Psoas muscle (tissue), 7 donors: ENCODE measurements at regions not wholly inside any gene's neighbourhood (a gene's known extent, or its start where the extent isn't known, plus 50 kb on each side); places are given as distances from the start of the nearest gene placed in this dataset.

ENCODE experiments used
- ATAC-seq, 4 donors: fragments of 200-7000 bp; cut with Tn5 transposase; one replicate each; pipeline ENCODE4 v1.9.1; 2020; ENCODE audit warnings: moderate library complexity in 3 of 4, mild to moderate bottlenecking in 2 of 4
- DNase-seq, 2 donors: peaks; one replicate each; pipeline ENCODE4 v3.0.0-alpha.2; 2020
- H3K27ac ChIP-seq: fragments of 200-600 bp; one replicate; pipeline ENCODE4 v1.8.0; 2022
- H3K27me3 ChIP-seq, 3 donors: fragments of 200-600 bp in 1 of 3; one replicate each; pipeline versions ENCODE4 v1.6.1 to v1.8.0; 2013 to 2022; ENCODE audit warnings: low read length in 2 of 3, mild to moderate bottlenecking in 2 of 3, moderate library complexity in 1 of 3; ENCODE audit not compliant: insufficient read depth in 3 of 3
- H3K36me3 ChIP-seq, 2 donors: fragments of 200-600 bp in 1 of 2; one replicate each; pipeline versions ENCODE4 v1.6.1 to v1.8.0; 2013 to 2022; ENCODE audit warnings: low read depth in 1 of 2, mild to moderate bottlenecking in 1 of 2, moderate library complexity in 1 of 2; ENCODE audit not compliant: insufficient read depth in 1 of 2
- H3K4me1 ChIP-seq: fragments of 200-600 bp; one replicate; pipeline ENCODE4 v1.8.0; 2022
- H3K4me3 ChIP-seq: fragments of 200-600 bp; one replicate; pipeline ENCODE4 v1.8.0; 2022; ENCODE audit warnings: mild to moderate bottlenecking
- H3K9me3 ChIP-seq: fragments of 200-600 bp; one replicate; pipeline ENCODE4 v1.8.0; 2022
- CTCF ChIP-seq: fragments of 200-600 bp; IDR thresholded peaks from one replicate; pipeline ENCODE4 v1.8.0; 2022; ENCODE audit warnings: antibody characterized with exemption
- WGBS, 3 donors: extraction: QIAGEN DNeasy Blood & Tissue Kit; methylation state at CpG; one replicate each; pipeline versions ENCODE4 v1.1.6 to v1.1.7; 2013; 5-methylcytosine and 5-hydroxymethylcytosine counted together
- intact Hi-C, 2 donors: fragments of 100-400 bp; cut with DNase I; formaldehyde crosslinking; loops; one replicate each; pipeline versions ENCODE4 v1.11.0 to v1.14.2; 2022
- donor health status: healthy with polysubstance abuse.
- donor health status: DM: no; HTN: no; CAD: no; lungs with moderate emphysema.
- donor health status: Bipolar disorder and iron deficiency.
- donor health status: healthy.
- donor health status: DM: yes; HTN: yes; CAD: no.
- donor health status: DM: no; HTN: no; CAD: no.
- donor health status: DM: yes; HTN: yes; CAD: no.

- H3K9me3 ChIP-seq: no peaks in the 10 kb centered on the region
- no peaks in the 10 kb centered on the region for H3K4me1 ChIP-seq
- H3K4me3 ChIP-seq: no peak overlapping the region
- H3K36me3 ChIP-seq: no peaks in the 10 kb centered on the region
- WGBS, 3 donors: 62 to 71% (median 69%) methylated on average over 2 of the region's 2 CpGs
- intact Hi-C loops: no loop called here
- no peak for DNase-seq
- TF ChIP-seq CTCF: no peak
- H3K27me3 ChIP-seq: no peaks in the 10 kb centered on the region
- H3K27ac ChIP-seq: no peak overlapping the region
- no peak for ATAC-seq
These were observed 337.9 kb upstream of the IL12A start for GRCh38 chr3:159650726-159651125.

GRCh38 chr3:159652452-159652851 lies 336.2 kb upstream of the IL12A start:
- Histone ChIP-seq H3K9me3 (no peaks in the 10 kb centered on the region), H3K36me3 (no peaks in the 10 kb centered on the region), H3K27me3 (no peaks in the 10 kb centered on the region), H3K4me1 (no peaks in the 10 kb centered on the region), H3K4me3 (no peak overlapping the region), H3K27ac (no peak overlapping the region)
- TF ChIP-seq CTCF: no peak
- WGBS, 3 donors: 70 to 81% (median 72%) methylated on average over 2 of the region's 2 CpGs
- intact Hi-C loops: no loop called here
- ATAC-seq: no peak
- DNase-seq: no peak

- DNase-seq: no peak
- no peak overlapping the region for H3K27ac ChIP-seq
These were observed 334.2 kb upstream of the IL12A start for GRCh38 chr3:159654183-159655134.

GRCh38 chr3:159655202-159655601 lies 333.4 kb upstream of the IL12A start:
- intact Hi-C loops: no loop called here
- H3K9me3 ChIP-seq: no peaks in the 10 kb centered on the region
- H3K36me3 ChIP-seq: no peaks in the 10 kb centered on the region
- WGBS, 3 donors: 89 to 91% (median 90%) methylated on average over 2 of the region's 2 CpGs
- no peak for TF ChIP-seq CTCF
- DNase-seq (no peak), ATAC-seq (no peak)
- no peaks in the 10 kb centered on the region for H3K4me1 ChIP-seq
- no peak overlapping the region for H3K27ac ChIP-seq
- no peaks in the 10 kb centered on the region for H3K27me3 ChIP-seq
- H3K4me3 ChIP-seq: no peak overlapping the region

More at GRCh38 chr3:159654183-159655134, 334.2 kb upstream of the IL12A start:
- ATAC-seq: no peak
- no peak for TF ChIP-seq CTCF
- no peaks in the 10 kb centered on the region for H3K4me1 ChIP-seq
- 63 to 80% (median 64%) methylated on average over 4 of the region's 4 CpGs for WGBS, 3 donors
- no peak overlapping the region for H3K4me3 ChIP-seq
- H3K27me3 ChIP-seq: no peaks in the 10 kb centered on the region
- no peaks in the 10 kb centered on the region for H3K9me3 ChIP-seq
- H3K36me3 ChIP-seq: no peaks in the 10 kb centered on the region
- intact Hi-C loops: no loop called here
